ENCODE measurements at regions not wholly inside any gene's neighbourhood (a gene's known extent, or its start where the extent isn't known, plus 50 kb on each side); places are given as distances from the start of the nearest gene placed in this dataset.

- H3K4me3 Mint-ChIP-seq, result no peak overlapping the region
- DNase-seq, result no peak
- no peak for TF ChIP-seq CTCF (IDR thresholded peaks at IDR 0.05)
- peaks cover 3% of the 10 kb centered on the region for H3K27me3 Mint-ChIP-seq (ENCODE audit: low read depth, poor library complexity)
- H3K36me3 Mint-ChIP-seq (ENCODE audit: low read depth), result no peaks in the 10 kb centered on the region
- no peaks in the 10 kb centered on the region for H3K9me3 Mint-ChIP-seq
- H3K27ac Mint-ChIP-seq, result no peak overlapping the region
- H3K4me1 Mint-ChIP-seq, result peaks cover 12% of the 10 kb centered on the region
These were observed 141.1 kb upstream of the SGK1 start for GRCh38 chr6:134458857-134459657.

GRCh38 chr6:134457941-134458340 lies 140.0 kb upstream of the SGK1 start:
- Mint-ChIP-seq H3K4me1 (peaks cover 16% of the 10 kb centered on the region), H3K27ac (no peak overlapping the region), H3K27me3 (ENCODE audit: low read depth, poor library complexity) (peaks cover 3% of the 10 kb centered on the region), H3K36me3 (ENCODE audit: low read depth) (no peaks in the 10 kb centered on the region), H3K9me3 (no peaks in the 10 kb centered on the region), H3K4me3 (no peak overlapping the region)
- TF ChIP-seq CTCF (IDR thresholded peaks at IDR 0.05), result no peak
- no peak for DNase-seq

GRCh38 chr6:134456226-134456625 lies 138.3 kb upstream of the SGK1 start:
- no peak for DNase-seq
- Mint-ChIP-seq H3K36me3 (ENCODE audit: low read depth) (no peaks in the 10 kb centered on the region), H3K9me3 (no peaks in the 10 kb centered on the region), H3K4me3 (no peak overlapping the region), H3K4me1 (peaks cover 16% of the 10 kb centered on the region), H3K27me3 (ENCODE audit: low read depth, poor library complexity) (peaks cover 3% of the 10 kb centered on the region), H3K27ac (no peak overlapping the region)
- no peak for TF ChIP-seq CTCF (IDR thresholded peaks at IDR 0.05)

DNA sequence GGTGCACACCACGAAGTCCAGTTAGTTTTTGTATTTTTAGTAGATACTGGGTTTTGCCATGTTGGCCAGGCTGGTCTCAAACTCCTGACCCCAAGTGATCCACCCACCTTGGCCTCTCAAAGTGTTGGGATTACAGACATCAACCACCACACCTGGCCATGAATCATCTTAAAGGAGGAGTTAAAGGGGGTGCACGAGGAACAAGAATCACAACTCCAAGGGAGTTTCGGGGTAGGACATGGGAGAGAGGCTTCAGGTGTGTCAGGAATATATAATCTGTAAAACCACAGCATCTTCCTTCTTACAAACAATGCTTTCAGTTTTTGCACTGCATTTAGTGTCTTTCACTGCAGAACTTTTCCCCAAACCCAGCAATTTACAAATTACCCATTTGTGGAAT lies 137.4 kb upstream of the SGK1 start:
- Mint-ChIP-seq H3K4me1 (peaks cover 16% of the 10 kb centered on the region), H3K36me3 (ENCODE audit: low read depth) (no peaks in the 10 kb centered on the region), H3K27me3 (ENCODE audit: low read depth, poor library complexity) (no peaks in the 10 kb centered on the region), H3K4me3 (no peak overlapping the region), H3K9me3 (no peaks in the 10 kb centered on the region), H3K27ac (no peak overlapping the region)
- TF ChIP-seq CTCF (IDR thresholded peaks at IDR 0.05), result no peak
- DNase-seq, result no peak

- no peak for TF ChIP-seq CTCF (IDR thresholded peaks at IDR 0.05)
- no peak for DNase-seq
- Mint-ChIP-seq H3K36me3 (ENCODE audit: low read depth) (no peaks in the 10 kb centered on the region), H3K9me3 (no peaks in the 10 kb centered on the region), H3K27ac (no peak overlapping the region), H3K4me1 (peaks cover 12% of the 10 kb centered on the region), H3K27me3 (ENCODE audit: low read depth, poor library complexity) (no peaks in the 10 kb centered on the region), H3K4me3 (no peak overlapping the region)
These were observed 136.9 kb upstream of the SGK1 start for GRCh38 chr6:134454794-134455193.
